SK-N-MC (cell line): ENCODE measurements at regions not wholly inside any gene's neighbourhood (a gene's known extent, or its start where the extent isn't known, plus 50 kb on each side); places are given as distances from the start of the nearest gene placed in this dataset.

ENCODE experiments used
- EZH2 ChIP-seq: fragments of 200-600 bp; sonication (generic); IDR thresholded peaks from one replicate; pipeline ENCODE4 v1.6.1; 2017; ENCODE audit warnings: antibody characterized with exemption
- FOXP2 ChIP-seq: optimal IDR thresholded peaks from 2 replicates; pipeline ENCODE3; 2011; ENCODE audit warnings: mild to moderate bottlenecking, moderate library complexity; ENCODE audit not compliant: insufficient read depth; ENCODE audit errors: extremely low read length, control extremely low read depth
- POLR2AphosphoS5 ChIP-seq: IDR thresholded peaks from 2 replicates; pipeline ENCODE4 v1.6.1; 2012; ENCODE audit warnings: mild to moderate bottlenecking, low read depth, low read length, borderline replicate concordance

DNA sequence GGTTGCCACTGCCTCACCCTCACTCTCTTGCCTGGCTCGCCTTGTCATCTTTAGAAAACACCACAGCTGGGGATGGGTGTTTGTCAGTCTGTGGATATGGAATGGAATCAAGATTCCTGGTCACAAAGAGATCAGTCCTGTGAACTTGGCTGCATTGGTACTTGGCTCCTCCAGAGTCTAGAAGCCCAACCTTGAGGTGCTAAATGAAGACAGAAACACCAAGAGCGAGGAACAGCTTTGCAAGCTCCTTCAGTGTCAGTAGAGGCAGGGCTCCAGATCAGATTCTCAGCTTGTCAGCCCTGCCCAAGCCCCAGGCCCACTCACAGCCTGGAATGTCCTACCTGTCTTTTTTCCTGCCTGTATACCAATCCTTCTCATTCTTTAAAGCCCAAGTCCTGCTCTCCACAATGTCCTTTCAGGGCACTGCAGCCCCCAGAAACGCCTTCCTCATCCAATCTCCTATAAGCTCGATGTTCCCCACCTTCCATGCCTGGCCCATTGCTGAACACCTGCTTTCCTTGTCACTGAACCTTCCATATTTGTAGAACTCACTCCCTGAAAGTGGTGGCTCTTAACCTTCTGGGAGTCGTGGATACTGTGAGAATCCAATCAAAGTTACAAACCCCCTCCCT lies 188.9 kb downstream of the BCR start:
- TF ChIP-seq POLR2AphosphoS5 (no peak), EZH2 (no peak), FOXP2 (no peak)
